Common myeloid progenitor, CD34-positive (primary cell): ENCODE measurements at regions not wholly inside any gene's neighbourhood (a gene's known extent, or its start where the extent isn't known, plus 50 kb on each side); places are given as distances from the start of the nearest gene placed in this dataset.
"Not testable (repeated sequence)": the region's sequence is repeated elsewhere in the genome, so short reads cannot be mapped to it uniquely, and the experiment has no call there.

ENCODE experiments used
- CTCF ChIA-PET: fragments of 350-600 bp; sonication (Branson Sonifier 250); formaldehyde crosslinking; loops from one replicate; lab custom pipeline; 2021; ENCODE audit warnings: antibody characterized with exemption; lab: Charles Lee
- POLR2A ChIA-PET: fragments of 350-600 bp; sonication (Branson Sonifier 250); formaldehyde crosslinking; loops from one replicate; lab custom pipeline; 2021; ENCODE audit warnings: antibody characterized with exemption; lab: Charles Lee
- DNase-seq, 3 donors: peaks; one replicate each; pipeline versions ENCODE4 v3.0.0 to v3.0.0-alpha.2; 2013
- H3K27ac ChIP-seq, 2 experiments: 1 replicate in 1 of 2; 2 replicates in 1 of 2; pipeline ENCODE4 v1.7.0; 2013; ENCODE audit warnings: inconsistent platforms in 2 of 2, low read length in 2 of 2, mild to moderate bottlenecking in 2 of 2, low read depth in 1 of 2, moderate library complexity in 1 of 2; ENCODE audit not compliant: severe bottlenecking in 2 of 2, insufficient read depth in 1 of 2, poor library complexity in 1 of 2
- H3K27me3 ChIP-seq, 5 experiments: replicated peaks in 2 of 5; 1 replicate in 3 of 5; 2 replicates in 2 of 5; pipeline versions ENCODE4 v1.6.1 to v1.7.0; 2013; ENCODE audit warnings: low read length in 4 of 5, mild to moderate bottlenecking in 2 of 5, moderate library complexity in 2 of 5, inconsistent platforms in 1 of 5; ENCODE audit not compliant: insufficient read depth in 5 of 5, control insufficient read depth in 4 of 5
- H3K36me3 ChIP-seq, 4 experiments: 1 replicate in 2 of 4; 2 replicates in 2 of 4; pipeline versions ENCODE4 v1.6.1 to v1.7.0; 2013; ENCODE audit warnings: low read length in 3 of 4, control low read depth in 1 of 4, mild to moderate bottlenecking in 1 of 4; ENCODE audit not compliant: control insufficient read depth in 4 of 4, insufficient read depth in 4 of 4
- H3K4me1 ChIP-seq, 4 experiments: 1 replicate in 3 of 4; 2 replicates in 1 of 4; pipeline versions ENCODE4 v1.6.1 to v1.7.1; 2013; ENCODE audit warnings: low read length in 3 of 4, mild to moderate bottlenecking in 3 of 4, control low read depth in 1 of 4, inconsistent platforms in 1 of 4, moderate library complexity in 1 of 4; ENCODE audit not compliant: control insufficient read depth in 4 of 4, insufficient read depth in 4 of 4; ENCODE audit errors: control extremely low read depth in 1 of 4
- H3K4me3 ChIP-seq, 7 experiments: 1 replicate in 4 of 7; 2 replicates in 3 of 7; pipeline versions ENCODE4 v1.5.1 to v1.7.0; 2013; ENCODE audit warnings: mild to moderate bottlenecking in 7 of 7, low read length in 6 of 7, moderate library complexity in 6 of 7, inconsistent platforms in 2 of 7, low read depth in 2 of 7, control low read depth in 1 of 7; ENCODE audit not compliant: insufficient read depth in 4 of 7, control insufficient read depth in 1 of 7; ENCODE audit errors: extremely low read depth in 1 of 7
- H3K9me3 ChIP-seq, 5 experiments: 1 replicate in 4 of 5; 2 replicates in 1 of 5; pipeline versions ENCODE4 v1.6.1 to v1.7.1; 2013; ENCODE audit warnings: low read length in 4 of 5, mild to moderate bottlenecking in 2 of 5, inconsistent platforms in 1 of 5, low read depth in 1 of 5, moderate library complexity in 1 of 5; ENCODE audit not compliant: control insufficient read depth in 4 of 5, insufficient read depth in 2 of 5; ENCODE audit errors: control extremely low read depth in 1 of 5
- WGBS: methylation state at CpG from one replicate; pipeline ENCODE4 v1.1.5; 2013; ENCODE audit not compliant: insufficient coverage; 5-methylcytosine and 5-hydroxymethylcytosine counted together

DNA sequence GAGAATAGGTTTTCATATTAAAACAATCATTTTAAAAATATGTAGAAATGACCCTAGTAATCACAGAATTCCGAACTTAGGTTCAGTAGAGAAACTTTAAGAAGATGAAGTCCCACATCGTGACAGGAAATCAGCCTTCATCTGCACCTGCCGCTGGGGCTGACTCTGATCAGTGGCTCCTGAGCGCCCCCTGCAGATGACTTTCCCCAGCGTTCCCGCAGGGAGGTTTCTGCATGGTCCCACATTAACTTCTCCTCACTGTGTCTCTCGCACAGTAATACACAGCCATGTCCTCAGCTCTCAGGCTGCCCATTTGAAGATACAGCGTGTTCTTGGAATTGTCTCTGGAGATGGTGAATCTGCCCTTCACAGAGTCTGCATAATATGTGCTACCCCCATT is 1131.1 kb downstream of the TMEM121 start:
- 49% methylated on average over 6 of the region's 8 CpGs for WGBS

DNA sequence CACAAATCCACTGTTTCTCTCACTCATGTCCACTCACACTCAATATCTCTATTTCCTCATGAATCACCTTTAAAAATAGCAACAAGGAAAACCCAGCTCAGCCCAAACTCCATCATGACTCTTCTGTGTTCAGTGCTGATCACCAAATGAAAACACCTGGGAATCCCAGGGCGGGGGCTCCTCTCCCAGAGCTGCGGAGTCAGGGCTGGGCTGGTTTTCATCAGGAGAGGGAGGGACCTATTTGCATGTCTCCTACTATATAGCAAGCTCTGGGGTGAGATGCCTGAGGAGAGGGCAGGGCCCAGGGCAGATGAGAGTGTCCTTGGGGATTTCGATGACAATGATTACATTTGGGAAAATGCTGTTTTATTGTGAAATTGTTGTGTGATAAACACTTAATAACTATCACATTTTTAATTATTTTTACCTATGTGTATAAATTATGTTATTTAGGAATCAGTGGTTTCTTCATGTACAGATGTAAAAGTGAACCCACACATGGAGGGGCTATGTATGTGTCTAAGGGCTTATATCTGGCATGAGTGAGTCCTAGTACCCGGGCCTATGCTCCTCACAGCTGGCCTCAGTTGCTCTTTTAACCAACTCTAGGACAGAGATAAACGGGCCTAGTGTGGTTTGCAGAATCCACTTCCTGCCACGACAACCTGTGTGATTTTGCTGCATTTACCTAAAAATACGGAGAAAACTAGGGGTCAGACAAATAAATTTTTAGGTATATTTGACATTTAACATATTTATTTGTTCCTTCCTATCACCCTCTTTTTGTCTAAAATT is 1131.9 kb downstream of the TMEM121 start:
- CTCF ChIA-PET, result interaction anchor here (0.7 to 2.6 kb wide), 7 partner anchors 11 to 131 kb away, joined by 3 to 15 read pairs (median 3); no protein-coding TSS in a partner anchor
- H3K9me3 ChIP-seq, H3K27me3 ChIP-seq, H3K27ac ChIP-seq, H3K4me3 ChIP-seq, H3K36me3 ChIP-seq, POLR2A ChIA-PET, DNase-seq: not testable (repeated sequence)
- peaks cover 0 to 26% (median 4%) of the 10 kb centered on the region in 4 experiments for H3K4me1 ChIP-seq
- WGBS, result 18% methylated on average over 3 of the region's 7 CpGs

More for the DNA sequence above, 1131.1 kb downstream of the TMEM121 start:
- peak in 2 of 3 donors; percentile 41 to 42 for DNase-seq
- Histone ChIP-seq H3K4me1 (peaks cover 0 to 18% (median 0%) of the 10 kb centered on the region in 4 experiments), H3K9me3 (peaks cover 0 to 3% (median 0%) of the 10 kb centered on the region in 5 experiments), H3K27ac (no peak overlapping the region), H3K4me3 (no peak overlapping the region), H3K36me3 (no peaks in the 10 kb centered on the region), H3K27me3 (no peaks in the 10 kb centered on the region)
- POLR2A ChIA-PET, result no interaction called here
- CTCF ChIA-PET, result interaction anchor here (0.7 to 2.6 kb wide), 10 partner anchors 10 to 188 kb away, joined by 3 to 15 read pairs (median 4); no protein-coding TSS in a partner anchor

DNA sequence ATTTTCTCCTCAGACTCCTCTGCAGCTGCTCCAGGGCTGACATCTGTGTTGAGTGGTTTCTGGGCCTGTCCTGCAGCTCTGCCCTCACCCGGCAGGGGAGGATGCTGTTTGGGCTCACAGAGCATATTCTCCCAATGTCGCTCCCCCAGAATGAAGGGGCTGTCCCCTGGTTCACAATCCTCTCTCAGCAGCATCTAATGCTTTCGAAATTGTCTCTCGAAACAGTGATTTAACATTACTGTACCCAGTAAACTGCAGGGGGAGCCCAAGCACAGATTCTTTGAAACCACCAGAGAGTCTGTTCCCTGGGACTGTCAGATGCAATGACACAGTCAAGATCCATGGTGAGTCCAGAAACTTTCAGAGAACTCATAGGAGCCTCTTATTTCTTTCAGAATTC is 1135.2 kb downstream of the TMEM121 start:
- POLR2A ChIA-PET, H3K9me3 ChIP-seq, H3K27ac ChIP-seq, H3K4me3 ChIP-seq, H3K36me3 ChIP-seq, H3K27me3 ChIP-seq: not testable (repeated sequence)
- 40% methylated on average over 3 of the region's 4 CpGs for WGBS
- DNase-seq, result peak; percentile 73 to 82 (median 82)
- H3K4me1 ChIP-seq, result peaks cover 0 to 37% (median 9%) of the 10 kb centered on the region in 4 experiments
- CTCF ChIA-PET, result interaction anchor here (0.8 to 13.3 kb wide), 12 partner anchors 8 to 152 kb away, joined by 3 to 188 read pairs (median 6); no protein-coding TSS in a partner anchor

DNA sequence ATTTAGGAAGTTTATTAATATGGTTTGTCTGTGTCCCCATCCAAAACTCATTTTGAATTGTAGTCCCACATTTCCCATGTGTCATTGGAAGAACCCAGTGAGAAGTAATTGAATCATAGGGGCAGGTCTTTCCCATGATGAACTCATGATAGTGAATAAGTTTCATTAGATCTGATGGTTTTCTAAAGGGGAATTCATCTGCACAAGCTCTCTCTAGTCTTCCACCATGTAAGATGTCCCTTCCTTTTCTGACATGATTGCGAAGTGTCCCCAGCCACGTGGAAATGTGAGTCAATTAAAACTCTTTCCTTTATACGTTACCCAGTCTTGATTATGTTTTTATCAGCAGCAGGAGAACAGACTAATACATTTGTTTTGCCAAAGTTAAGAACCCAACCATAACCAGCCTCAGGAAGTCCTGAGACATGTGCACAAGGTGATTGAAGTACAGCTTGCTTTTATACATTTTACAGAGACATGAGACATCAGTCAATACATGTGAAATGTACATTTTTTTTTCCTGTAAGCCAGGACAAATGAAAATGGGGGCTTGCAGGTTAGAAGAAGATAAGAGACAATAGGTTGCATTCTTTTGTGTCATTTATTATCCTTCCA is 1136.7 kb downstream of the TMEM121 start:
- DNase-seq, result peak in 2 of 3 donors; percentile 65 to 80
- CTCF ChIA-PET, result interaction anchor here (1.0 to 13.3 kb wide), 17 partner anchors 12 to 244 kb away, joined by 3 to 188 read pairs (median 5); no protein-coding TSS in a partner anchor

DNA sequence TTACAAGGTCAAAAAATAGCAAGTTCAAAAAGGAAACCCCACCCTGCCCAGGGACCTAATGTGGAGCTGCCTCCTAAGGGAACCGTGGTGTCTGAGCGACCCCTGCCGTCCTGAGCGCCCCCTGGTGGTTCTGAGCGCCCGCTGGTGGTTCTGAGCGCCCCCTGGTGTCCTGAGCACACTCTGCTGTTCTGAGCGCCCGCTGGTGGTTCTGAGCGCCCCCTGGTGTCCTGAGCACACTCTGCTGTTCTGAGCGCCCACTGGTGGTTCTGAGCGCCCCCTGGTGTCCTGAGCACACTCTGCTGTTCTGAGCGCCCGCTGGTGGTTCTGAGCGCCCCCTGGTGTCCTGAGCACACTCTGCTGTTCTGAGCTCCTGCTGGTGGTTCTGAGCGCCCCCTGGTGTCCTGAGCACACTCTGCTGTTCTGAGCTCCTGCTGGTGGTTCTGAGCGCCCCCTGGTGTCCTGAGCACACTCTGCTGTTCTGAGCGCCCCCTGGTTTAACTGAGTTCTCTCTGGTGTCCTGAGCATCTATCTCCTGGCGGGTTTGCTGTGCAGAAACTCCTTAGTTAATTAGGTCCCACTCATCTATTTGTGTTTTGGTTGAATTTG is 1137.5 kb downstream of the TMEM121 start:
- H3K4me1 ChIP-seq, result peaks cover 0 to 32% (median 10%) of the 10 kb centered on the region in 4 experiments
- CTCF ChIA-PET, result interaction anchor here (1.0 to 13.3 kb wide), 7 partner anchors 14 to 245 kb away, joined by 3 to 188 read pairs (median 5); no protein-coding TSS in a partner anchor
- peak; percentile 48 to 68 (median 68) for DNase-seq
- WGBS, result 84% methylated on average over 5 of the region's 19 CpGs
- H3K36me3 ChIP-seq, H3K9me3 ChIP-seq, POLR2A ChIA-PET, H3K27me3 ChIP-seq, H3K4me3 ChIP-seq, H3K27ac ChIP-seq: not testable (repeated sequence)

More for the DNA sequence above, 1136.7 kb downstream of the TMEM121 start:
- POLR2A ChIA-PET, result no interaction called here
- H3K4me1 ChIP-seq, result peaks cover 0 to 36% (median 10%) of the 10 kb centered on the region in 4 experiments
- no peaks in the 10 kb centered on the region for H3K27me3 ChIP-seq
- WGBS, result 8% methylated on average over 2 of the region's 3 CpGs
- no peaks in the 10 kb centered on the region for H3K36me3 ChIP-seq
- H3K9me3 ChIP-seq, result no peaks in the 10 kb centered on the region
- H3K4me3 ChIP-seq, result peak overlapping the region in 1 of 7 experiments; percentile 24
- no peak overlapping the region for H3K27ac ChIP-seq

DNA sequence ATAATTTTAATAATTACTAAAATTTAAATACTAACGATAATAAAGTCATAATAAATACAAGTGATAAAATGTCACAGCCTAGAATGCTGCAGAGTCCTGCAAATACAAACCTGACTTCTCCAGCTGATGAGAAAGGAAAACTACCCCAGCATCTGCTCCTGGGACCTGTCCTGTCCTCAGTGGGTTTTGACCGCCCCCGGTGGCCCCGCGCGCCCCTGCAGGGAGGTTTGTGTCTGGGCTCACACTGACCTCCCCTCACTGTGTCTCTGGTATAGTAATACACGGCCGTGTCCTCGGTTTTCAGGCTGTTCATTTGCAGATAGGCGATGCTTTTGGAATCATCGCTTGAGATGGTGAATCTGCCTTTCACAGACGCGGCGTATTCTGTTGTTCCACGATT is 1139.4 kb downstream of the TMEM121 start:
- WGBS, result 95% methylated on average over 14 of the region's 15 CpGs
- H3K36me3 ChIP-seq, result no peaks in the 10 kb centered on the region
- H3K27me3 ChIP-seq, result no peaks in the 10 kb centered on the region
- H3K27ac ChIP-seq, result no peak overlapping the region
- peaks cover 3 to 44% (median 15%) of the 10 kb centered on the region in 4 experiments for H3K4me1 ChIP-seq
- no peaks in the 10 kb centered on the region for H3K9me3 ChIP-seq
- H3K4me3 ChIP-seq, result no peak overlapping the region
- POLR2A ChIA-PET, result no interaction called here
- CTCF ChIA-PET, result interaction anchor here (1.0 to 13.3 kb wide), 5 partner anchors 12 to 101 kb away, joined by 3 to 188 read pairs (median 3); no protein-coding TSS in a partner anchor
- DNase-seq, result no peak
